HK-2 (cell line): ENCODE measurements at regions not wholly inside any gene's neighbourhood (a gene's known extent, or its start where the extent isn't known, plus 50 kb on each side); places are given as distances from the start of the nearest gene placed in this dataset.

ENCODE experiments used
- DNase-seq: peaks from one replicate; pipeline ENCODE4 v3.0.0-alpha.2; 2018; ENCODE audit not compliant: unreplicated experiment

- no peak for DNase-seq
These were observed 261.9 kb upstream of the EPHA4 start for GRCh38 chr2:221833966-221834365.

DNA sequence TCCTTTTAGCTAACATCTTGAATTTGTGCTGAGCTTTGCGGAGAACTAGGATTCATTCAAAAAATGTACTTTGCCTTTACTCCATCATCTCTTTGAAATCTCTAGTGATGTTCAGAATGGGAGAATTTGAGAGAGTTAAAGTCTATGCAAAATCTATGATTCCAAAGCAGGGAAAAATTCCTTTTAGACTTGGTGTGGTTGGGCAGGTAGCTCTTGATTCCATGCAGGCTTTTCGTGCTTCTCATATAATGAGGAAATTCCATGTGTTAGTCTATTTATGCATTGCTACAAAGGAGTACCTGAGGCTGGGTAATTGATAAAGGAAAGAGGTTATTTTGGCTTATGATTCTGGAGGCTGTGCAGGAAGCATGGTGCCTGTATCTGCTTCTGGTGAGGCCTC is 258.9 kb upstream of the EPHA4 start:
- no peak for DNase-seq

- no peak for DNase-seq
These were observed 250.3 kb upstream of the EPHA4 start for GRCh38 chr2:221822416-221822815.

- no peak for DNase-seq
These were observed 246.7 kb upstream of the EPHA4 start for GRCh38 chr2:221818616-221819320.

DNA sequence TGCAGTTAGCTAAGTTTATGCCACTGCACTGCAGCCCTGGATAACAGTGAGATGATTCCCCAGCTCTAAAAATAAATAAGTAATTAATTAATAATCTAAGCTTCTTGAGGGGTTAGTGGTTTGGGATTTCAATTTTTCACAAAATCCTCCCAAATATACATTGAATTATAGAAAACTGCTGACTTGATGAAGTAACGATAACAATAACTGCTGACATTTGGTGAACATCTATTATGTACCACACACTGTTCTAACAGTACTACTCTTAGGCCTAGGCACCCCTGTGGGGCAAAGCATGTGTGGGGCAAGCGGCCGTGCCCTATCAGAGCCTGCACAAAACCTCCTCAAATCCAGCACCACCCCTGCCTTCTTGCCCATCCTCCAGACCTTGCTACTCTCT is 245.8 kb upstream of the EPHA4 start:
- no peak for DNase-seq

DNA sequence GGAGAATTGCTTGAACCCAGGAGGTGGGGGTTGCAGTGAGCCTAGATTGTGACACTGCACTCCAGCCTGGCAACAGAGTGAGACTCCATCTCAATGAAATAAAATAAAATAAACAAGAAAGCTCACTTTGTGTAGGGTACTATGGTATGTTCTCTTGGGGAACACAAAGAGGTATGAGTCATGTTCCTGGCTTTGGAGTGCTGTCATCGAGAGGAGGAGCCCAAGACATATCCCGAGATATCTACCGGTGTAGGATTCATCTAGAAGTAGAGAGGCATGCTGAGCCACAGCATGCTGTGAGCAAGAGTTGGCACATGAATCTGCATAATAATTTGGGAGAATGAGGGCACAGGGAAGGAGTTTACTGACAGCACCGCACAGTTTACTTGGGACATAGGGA is 244.9 kb upstream of the EPHA4 start:
- DNase-seq = no peak

DNA sequence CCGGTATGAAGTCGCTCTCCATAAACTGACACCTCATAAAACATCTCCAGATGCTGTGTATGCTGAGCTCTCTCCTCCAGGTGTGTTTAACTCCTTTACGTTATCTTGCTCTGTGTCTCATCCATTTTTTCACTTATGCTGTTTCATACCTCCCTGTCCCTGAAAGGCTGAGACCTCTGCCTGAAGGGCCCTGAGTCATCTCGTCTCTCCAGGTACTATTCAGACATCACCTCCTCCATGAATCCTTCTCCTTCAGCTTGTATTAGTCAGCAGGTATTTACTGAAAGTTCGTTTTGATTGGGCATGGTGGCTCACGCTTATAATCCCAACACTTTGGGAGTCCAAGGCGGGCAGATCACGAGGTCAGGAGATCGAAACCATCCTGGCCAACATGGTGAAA is 244.5 kb upstream of the EPHA4 start:
- no peak for DNase-seq

GRCh38 chr2:221810650-221811049 is 238.5 kb upstream of the EPHA4 start:
- no peak for DNase-seq

DNA sequence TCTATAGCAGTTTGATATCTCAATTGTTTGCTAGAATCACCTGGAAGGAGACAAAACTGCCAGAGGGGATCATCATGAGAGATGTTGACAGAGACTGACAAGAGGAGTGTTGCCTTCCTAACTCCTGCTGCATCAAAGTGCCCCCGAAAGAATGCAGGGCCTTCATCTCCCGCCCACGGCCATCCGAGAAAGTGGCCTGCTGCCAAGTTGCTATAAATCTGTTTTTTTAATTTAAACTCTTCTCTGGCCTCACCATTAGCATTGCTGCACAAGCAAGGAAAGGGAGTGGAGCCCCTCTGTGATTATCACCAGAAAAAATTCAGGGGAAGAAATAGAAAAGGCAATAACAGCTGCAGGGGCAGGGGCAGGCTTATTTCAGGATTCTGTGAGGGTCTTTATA is 238.1 kb upstream of the EPHA4 start:
- no peak for DNase-seq

GRCh38 chr2:221808488-221808887 is 236.4 kb upstream of the EPHA4 start:
- no peak for DNase-seq

DNA sequence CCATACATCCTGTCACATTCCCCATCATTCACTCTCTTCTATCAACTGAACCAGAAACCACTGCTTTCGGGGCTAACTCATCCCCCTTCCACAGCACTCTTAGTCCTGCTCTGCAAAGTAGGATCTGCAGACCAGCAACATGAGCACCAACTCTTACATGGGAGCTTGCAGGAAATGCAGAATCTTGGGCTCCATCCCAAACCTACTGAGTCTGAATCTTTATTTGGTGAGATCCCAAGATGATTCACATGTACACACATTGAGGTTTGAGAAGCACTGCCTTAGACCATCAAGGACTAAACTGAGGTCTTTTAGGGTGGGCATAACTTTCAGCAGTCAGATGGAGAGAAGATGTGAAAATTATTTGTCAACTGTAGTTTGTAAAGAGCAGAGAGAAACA is 235.6 kb upstream of the EPHA4 start:
- no peak for DNase-seq

DNA sequence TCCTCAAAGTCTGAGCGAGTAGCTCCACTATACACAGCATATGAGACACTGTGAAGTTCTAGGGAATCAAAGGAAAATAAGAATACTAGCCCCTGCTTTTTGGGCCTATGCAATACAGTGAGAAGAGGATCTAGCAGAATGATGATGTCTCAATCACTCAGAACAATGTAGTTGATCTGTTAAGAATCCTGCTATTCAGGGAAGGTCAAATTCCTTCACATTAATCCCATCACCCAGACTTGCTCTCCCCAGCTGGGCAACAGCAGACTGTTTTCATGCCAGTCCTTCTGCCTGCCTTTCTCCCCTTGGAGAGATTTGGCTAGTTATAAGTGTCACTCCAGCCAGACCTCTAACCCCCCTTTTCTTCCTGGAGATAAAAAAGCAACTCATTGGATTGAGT is 230.0 kb upstream of the EPHA4 start:
- no peak for DNase-seq

GRCh38 chr2:221792971-221793521 is 220.9 kb upstream of the EPHA4 start:
- DNase-seq = no peak

DNA sequence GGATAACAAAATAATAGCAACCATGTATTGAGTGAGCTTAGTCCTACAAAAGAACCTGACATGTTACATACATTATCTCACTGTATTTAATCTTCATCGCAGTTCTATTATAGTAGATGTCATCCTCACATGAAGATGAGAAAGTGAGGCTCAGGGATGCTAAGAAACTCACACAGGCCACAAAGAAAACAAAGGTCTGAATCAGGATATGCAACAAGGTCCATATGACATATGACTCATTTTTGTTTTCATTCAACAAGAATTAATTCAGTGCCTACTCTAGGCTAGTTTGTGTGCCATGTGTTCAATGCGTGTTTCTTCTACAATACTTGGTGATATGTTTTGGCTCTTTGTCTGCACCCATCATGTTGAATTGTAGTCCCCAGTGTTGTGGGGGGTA is 219.7 kb upstream of the EPHA4 start:
- DNase-seq = no peak

DNA sequence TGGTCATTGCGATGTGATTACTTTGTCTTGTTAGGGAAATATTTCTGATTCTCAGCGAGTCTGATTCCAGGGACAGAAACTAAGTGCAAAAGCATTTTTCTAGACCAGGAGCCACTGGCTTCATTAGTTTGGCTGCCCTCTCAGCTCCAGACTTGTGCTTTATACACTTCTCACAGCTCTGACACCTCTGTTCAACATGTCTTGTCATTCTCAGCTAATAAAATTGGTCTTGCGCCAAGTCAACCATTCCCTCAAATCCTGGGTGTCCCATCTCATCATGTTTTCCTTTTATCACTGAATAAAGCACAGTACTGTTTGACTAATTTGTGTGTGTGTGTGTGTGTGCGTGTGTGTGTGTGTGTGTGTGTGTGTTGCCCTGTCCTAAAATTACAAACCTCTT is 215.5 kb upstream of the EPHA4 start:
- no peak for DNase-seq

GRCh38 chr2:221786297-221786926 is 214.3 kb upstream of the EPHA4 start:
- DNase-seq = no peak

DNA sequence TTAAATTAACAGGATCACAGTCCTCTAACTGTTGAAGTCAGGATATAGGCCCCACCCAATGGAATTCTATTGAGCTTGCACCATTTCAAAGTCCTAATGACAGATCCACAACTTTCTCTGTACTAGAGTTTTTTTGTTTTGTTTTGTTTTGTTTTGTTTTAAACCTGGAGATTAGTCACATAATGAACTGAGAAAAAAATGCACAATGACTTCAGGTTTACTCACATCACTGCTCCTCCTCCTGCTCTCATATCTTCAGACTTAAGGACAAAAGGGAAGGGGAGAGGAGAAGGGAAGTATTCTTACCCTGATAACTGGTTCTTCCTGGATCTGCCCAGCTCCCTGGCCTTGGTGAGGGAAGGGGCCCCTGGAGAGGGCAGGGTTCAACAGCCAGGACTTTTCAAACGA is 208.2 kb upstream of the EPHA4 start:
- no peak for DNase-seq

DNA sequence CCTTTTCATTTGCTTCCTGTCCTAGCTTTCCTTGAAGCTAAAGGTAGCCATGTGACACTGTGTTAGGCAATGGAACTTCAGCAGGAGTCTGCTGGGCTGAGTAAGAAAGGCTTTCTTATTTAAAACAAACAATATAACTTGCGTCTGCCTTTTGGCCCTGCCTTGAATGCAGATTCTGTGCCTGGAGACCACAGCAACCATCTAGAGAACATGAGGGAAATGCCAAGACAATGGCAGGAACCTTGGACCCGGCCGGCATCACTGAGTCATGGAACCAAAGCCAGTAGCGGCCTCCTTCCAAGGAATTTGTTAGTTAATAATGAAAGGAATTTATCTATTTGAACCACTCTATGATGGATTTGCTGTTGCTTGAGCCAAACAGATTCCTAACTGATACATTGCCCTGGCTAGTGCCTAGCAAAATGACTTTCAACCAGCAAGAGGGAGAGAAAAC is 207.5 kb upstream of the EPHA4 start:
- DNase-seq = peak; percentile 22

DNA sequence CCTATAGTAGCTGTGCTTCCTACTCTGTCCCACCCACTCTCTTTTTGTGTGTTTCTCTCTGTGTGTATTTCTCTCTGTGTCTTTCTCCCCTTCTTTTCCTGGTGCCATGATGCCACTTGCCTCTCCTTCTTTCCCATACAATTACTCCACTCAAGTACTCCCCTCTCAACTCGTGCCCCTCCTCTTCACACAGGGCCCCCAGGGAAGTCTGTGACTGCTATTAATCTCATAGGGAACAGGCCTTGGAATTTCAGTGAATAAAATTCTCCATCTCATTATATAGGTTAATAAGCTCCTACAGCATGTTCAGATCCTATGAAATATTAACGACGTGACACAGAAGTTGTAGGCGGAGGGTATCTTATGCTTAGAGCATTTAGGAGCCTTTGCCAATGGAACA is 205.9 kb upstream of the EPHA4 start:
- no peak for DNase-seq

- no peak for DNase-seq
These were observed 205.0 kb upstream of the EPHA4 start for GRCh38 chr2:221777119-221777518.

DNA sequence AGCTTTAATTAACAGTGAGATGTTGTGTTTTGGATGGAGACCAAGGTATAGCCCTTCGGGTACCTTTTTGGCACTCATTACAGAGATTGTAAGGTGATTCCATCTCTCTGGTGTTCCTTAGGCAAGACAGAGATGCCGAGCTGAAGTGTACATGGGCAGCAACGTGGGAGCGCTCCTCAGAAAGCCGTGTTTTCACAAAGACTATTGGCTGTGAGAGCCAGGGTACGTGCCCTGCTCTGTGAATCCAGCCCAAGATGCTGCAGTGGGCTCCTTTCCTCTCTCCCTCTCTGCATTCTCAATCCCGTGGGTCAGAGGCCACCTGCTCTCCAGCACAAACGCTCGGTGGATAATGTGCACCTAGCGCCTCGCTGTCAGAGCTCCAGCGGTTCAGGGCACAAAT is 203.0 kb upstream of the EPHA4 start:
- no peak for DNase-seq

DNA sequence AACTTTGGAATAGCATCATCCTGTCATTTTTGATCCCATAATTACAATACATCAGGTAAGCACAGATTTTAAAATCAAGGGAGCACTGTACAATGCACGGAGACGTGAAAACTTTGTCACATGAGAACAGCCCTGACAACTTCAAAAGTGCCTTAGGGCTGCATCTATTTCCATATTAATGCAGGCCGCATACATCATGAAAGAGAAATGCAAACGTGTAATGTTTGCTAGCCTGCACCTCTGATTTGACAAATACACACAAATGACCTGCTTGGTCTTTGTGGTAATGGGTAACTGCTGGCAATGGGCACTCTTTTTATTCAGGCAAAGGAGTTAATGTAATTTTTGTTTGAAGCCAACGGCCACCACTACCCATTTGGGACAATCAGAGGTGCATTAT is 202.0 kb upstream of the EPHA4 start:
- no peak for DNase-seq

GRCh38 chr2:221771297-221771696 is 199.2 kb upstream of the EPHA4 start:
- no peak for DNase-seq
